ENCODE measurements at regions not wholly inside any gene's neighbourhood (a gene's known extent, or its start where the extent isn't known, plus 50 kb on each side); places are given as distances from the start of the nearest gene placed in this dataset.

GRCh38 chr3:1710663-1711062 is 388.0 kb upstream of the CNTN4 start:
- H3K27me3 ChIP-seq, result no peaks in the 10 kb centered on the region
- H3K4me1 ChIP-seq, result no peaks in the 10 kb centered on the region
- no peak overlapping the region for H3K4me3 ChIP-seq
- no peak for TF ChIP-seq Cebpa-rat (IDR thresholded peaks at IDR 0.05)
- no peaks in the 10 kb centered on the region for H3K36me3 ChIP-seq
- no peak overlapping the region for H3K27ac ChIP-seq
- H4K20me1 ChIP-seq, result no peaks in the 10 kb centered on the region
- peaks cover 10% of the 10 kb centered on the region for H3K9me3 ChIP-seq
- no peak overlapping the region for H3K4me2 ChIP-seq
- H3K9ac ChIP-seq, result no peak overlapping the region

GRCh38 chr3:1717524-1717923 is 381.1 kb upstream of the CNTN4 start:
- Histone ChIP-seq H3K9ac (no peak overlapping the region), H3K4me3 (no peak overlapping the region), H3K27me3 (no peaks in the 10 kb centered on the region), H3K9me3 (no peaks in the 10 kb centered on the region), H3K36me3 (no peaks in the 10 kb centered on the region), H4K20me1 (no peaks in the 10 kb centered on the region), H3K4me1 (no peaks in the 10 kb centered on the region), H3K27ac (no peak overlapping the region), H3K4me2 (no peak overlapping the region)
- no peak for TF ChIP-seq Cebpa-rat (IDR thresholded peaks at IDR 0.05)

GRCh38 chr3:1723726-1724125 is 374.9 kb upstream of the CNTN4 start:
- no peak overlapping the region for H3K4me2 ChIP-seq
- no peak overlapping the region for H3K27ac ChIP-seq
- no peaks in the 10 kb centered on the region for H3K27me3 ChIP-seq
- H3K9me3 ChIP-seq, result no peaks in the 10 kb centered on the region
- no peak overlapping the region for H3K9ac ChIP-seq
- no peak overlapping the region for H3K4me3 ChIP-seq
- H4K20me1 ChIP-seq, result no peaks in the 10 kb centered on the region
- no peak for TF ChIP-seq Cebpa-rat (IDR thresholded peaks at IDR 0.05)
- H3K36me3 ChIP-seq, result no peaks in the 10 kb centered on the region
- H3K4me1 ChIP-seq, result no peaks in the 10 kb centered on the region

- Histone ChIP-seq H3K36me3 (no peaks in the 10 kb centered on the region), H3K27ac (no peak overlapping the region), H3K4me1 (no peaks in the 10 kb centered on the region), H3K9me3 (no peaks in the 10 kb centered on the region), H4K20me1 (no peaks in the 10 kb centered on the region), H3K27me3 (no peaks in the 10 kb centered on the region), H3K4me3 (no peak overlapping the region), H3K9ac (no peak overlapping the region), H3K4me2 (no peak overlapping the region)
- no peak for TF ChIP-seq Cebpa-rat (IDR thresholded peaks at IDR 0.05)
Observed at GRCh38 chr3:1726741-1727140, 371.9 kb upstream of the CNTN4 start.

GRCh38 chr3:1727242-1727641 is 371.4 kb upstream of the CNTN4 start:
- H3K4me1 ChIP-seq, result no peaks in the 10 kb centered on the region
- no peaks in the 10 kb centered on the region for H3K9me3 ChIP-seq
- no peaks in the 10 kb centered on the region for H4K20me1 ChIP-seq
- H3K9ac ChIP-seq, result no peak overlapping the region
- H3K27me3 ChIP-seq, result no peaks in the 10 kb centered on the region
- H3K4me2 ChIP-seq, result no peak overlapping the region
- no peaks in the 10 kb centered on the region for H3K36me3 ChIP-seq
- no peak for TF ChIP-seq Cebpa-rat (IDR thresholded peaks at IDR 0.05)
- no peak overlapping the region for H3K4me3 ChIP-seq
- no peak overlapping the region for H3K27ac ChIP-seq

- Histone ChIP-seq H3K9me3 (no peaks in the 10 kb centered on the region), H3K27me3 (no peaks in the 10 kb centered on the region), H3K27ac (no peak overlapping the region), H3K4me2 (no peak overlapping the region), H4K20me1 (no peaks in the 10 kb centered on the region), H3K4me1 (no peaks in the 10 kb centered on the region), H3K9ac (no peak overlapping the region), H3K36me3 (no peaks in the 10 kb centered on the region), H3K4me3 (no peak overlapping the region)
- TF ChIP-seq Cebpa-rat (IDR thresholded peaks at IDR 0.05), result no peak
Observed at GRCh38 chr3:1728510-1728909, 370.2 kb upstream of the CNTN4 start.

- Histone ChIP-seq H3K36me3 (no peaks in the 10 kb centered on the region), H3K9me3 (peaks cover 7% of the 10 kb centered on the region; the same call in 1 of the 2 replicates)
- TF ChIP-seq Cebpa-rat (IDR thresholded peaks at IDR 0.05), result no peak
Observed at GRCh38 chr3:1734494-1735122, 364.1 kb upstream of the CNTN4 start.

GRCh38 chr3:1752205-1752604 is 346.5 kb upstream of the CNTN4 start:
- H3K4me3 ChIP-seq, result no peak overlapping the region
- H3K9me3 ChIP-seq, result peaks cover 4% of the 10 kb centered on the region
- TF ChIP-seq Cebpa-rat (IDR thresholded peaks at IDR 0.05), result no peak
- H3K4me1 ChIP-seq, result no peaks in the 10 kb centered on the region
- no peak overlapping the region for H3K9ac ChIP-seq
- no peak overlapping the region for H3K4me2 ChIP-seq
- no peak overlapping the region for H3K27ac ChIP-seq
- no peaks in the 10 kb centered on the region for H3K27me3 ChIP-seq
- no peaks in the 10 kb centered on the region for H3K36me3 ChIP-seq
- no peaks in the 10 kb centered on the region for H4K20me1 ChIP-seq

More at GRCh38 chr3:1734494-1735122, 364.1 kb upstream of the CNTN4 start:
- Histone ChIP-seq H3K9ac (no peak overlapping the region), H4K20me1 (no peaks in the 10 kb centered on the region), H3K4me1 (no peaks in the 10 kb centered on the region), H3K27me3 (no peaks in the 10 kb centered on the region), H3K4me2 (no peak overlapping the region), H3K4me3 (no peak overlapping the region), H3K27ac (no peak overlapping the region)

- no peaks in the 10 kb centered on the region for H3K27me3 ChIP-seq
- no peak overlapping the region for H3K4me2 ChIP-seq
- no peaks in the 10 kb centered on the region for H3K4me1 ChIP-seq
- no peak for TF ChIP-seq Cebpa-rat (IDR thresholded peaks at IDR 0.05)
- H3K9me3 ChIP-seq, result no peaks in the 10 kb centered on the region
- no peak overlapping the region for H3K4me3 ChIP-seq
- no peaks in the 10 kb centered on the region for H3K36me3 ChIP-seq
- H4K20me1 ChIP-seq, result no peaks in the 10 kb centered on the region
- H3K9ac ChIP-seq, result no peak overlapping the region
- H3K27ac ChIP-seq, result no peak overlapping the region
Observed at GRCh38 chr3:1766384-1766783, 332.3 kb upstream of the CNTN4 start.

GRCh38 chr3:1773679-1774078 is 325.0 kb upstream of the CNTN4 start:
- no peaks in the 10 kb centered on the region for H4K20me1 ChIP-seq
- H3K27ac ChIP-seq, result no peak overlapping the region
- no peak overlapping the region for H3K4me3 ChIP-seq
- H3K9me3 ChIP-seq, result no peaks in the 10 kb centered on the region
- no peaks in the 10 kb centered on the region for H3K4me1 ChIP-seq
- H3K27me3 ChIP-seq, result no peaks in the 10 kb centered on the region
- no peaks in the 10 kb centered on the region for H3K36me3 ChIP-seq
- TF ChIP-seq Cebpa-rat (IDR thresholded peaks at IDR 0.05), result no peak
- H3K9ac ChIP-seq, result no peak overlapping the region
- H3K4me2 ChIP-seq, result no peak overlapping the region

- Histone ChIP-seq H3K36me3 (no peaks in the 10 kb centered on the region), H3K4me3 (no peak overlapping the region), H3K4me1 (no peaks in the 10 kb centered on the region), H3K27me3 (no peaks in the 10 kb centered on the region), H4K20me1 (no peaks in the 10 kb centered on the region), H3K4me2 (no peak overlapping the region), H3K27ac (no peak overlapping the region), H3K9ac (no peak overlapping the region), H3K9me3 (no peaks in the 10 kb centered on the region)
- TF ChIP-seq Cebpa-rat (IDR thresholded peaks at IDR 0.05), result no peak
Observed at GRCh38 chr3:1774597-1774996, 324.1 kb upstream of the CNTN4 start.
